IPS-NIHi7 (cell line): ENCODE measurements at regions not wholly inside any gene's neighbourhood (a gene's known extent, or its start where the extent isn't known, plus 50 kb on each side); places are given as distances from the start of the nearest gene placed in this dataset.
"Not testable (repeated sequence)": the region's sequence is repeated elsewhere in the genome, so short reads cannot be mapped to it uniquely, and the experiment has no call there.

Experiments used
- DNase-seq: peaks from one replicate; pipeline ENCODE4 v3.0.0; 2012; ENCODE audit warnings: mixed read lengths; ENCODE audit errors: extremely low spot score

DNA sequence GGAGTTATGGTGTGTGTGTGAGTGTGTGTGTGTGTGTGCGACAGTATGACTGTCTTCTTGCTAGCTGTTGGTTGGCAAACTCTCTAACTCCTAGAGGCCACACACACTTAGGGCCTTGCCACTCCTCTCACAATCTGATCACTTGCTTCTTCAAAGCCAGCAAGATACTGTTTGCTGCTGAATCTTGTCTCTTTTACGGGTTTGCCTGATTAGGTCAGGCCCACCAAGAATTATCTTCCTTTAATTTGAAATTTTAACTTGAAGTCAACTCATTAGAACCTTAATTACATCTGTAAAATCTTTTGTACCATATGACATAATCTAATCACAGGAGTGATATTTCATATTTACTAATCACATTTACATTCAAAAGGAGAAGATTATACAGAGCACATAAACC lies 359.2 kb upstream of the SGCG start:
- no peak for DNase-seq

DNA sequence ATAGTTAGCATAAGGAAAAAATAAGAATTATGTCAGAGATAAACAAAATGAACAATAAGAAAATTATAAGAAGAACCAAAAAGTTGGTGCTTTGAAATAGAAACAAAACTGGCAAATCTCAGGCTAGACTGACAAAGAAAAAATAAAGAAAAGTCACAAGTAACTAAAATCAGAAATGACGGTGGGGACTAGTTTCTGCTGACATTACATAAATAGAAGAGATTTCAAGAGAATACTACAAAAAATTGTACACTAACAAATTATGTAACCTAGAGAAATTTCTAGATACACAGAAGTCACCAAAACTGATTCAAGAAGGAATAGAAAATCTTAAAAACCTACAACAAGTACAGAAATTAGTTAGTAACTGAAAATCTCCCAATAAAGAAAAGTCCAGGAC lies 355.6 kb upstream of the SGCG start:
- DNase-seq, result no peak

DNA sequence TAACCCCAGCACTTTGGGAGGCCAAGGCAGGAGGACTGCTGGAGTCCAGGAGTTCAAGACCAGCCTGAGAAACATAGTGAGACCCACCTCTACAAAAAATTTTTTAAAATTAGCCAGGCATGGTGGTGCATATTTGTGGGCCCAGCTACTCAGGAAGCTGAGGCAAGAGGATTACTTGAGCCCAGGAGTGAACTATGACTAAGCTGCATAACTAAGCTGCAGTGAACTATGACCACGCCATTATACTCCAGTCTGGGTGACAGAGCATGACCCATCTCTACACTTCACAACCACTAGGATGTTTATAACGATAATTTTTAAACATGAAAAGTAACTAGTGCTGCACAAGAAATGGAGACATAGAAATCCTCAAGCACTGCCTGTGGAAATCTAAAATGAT lies 352.7 kb upstream of the SGCG start:
- DNase-seq, result no peak

DNA sequence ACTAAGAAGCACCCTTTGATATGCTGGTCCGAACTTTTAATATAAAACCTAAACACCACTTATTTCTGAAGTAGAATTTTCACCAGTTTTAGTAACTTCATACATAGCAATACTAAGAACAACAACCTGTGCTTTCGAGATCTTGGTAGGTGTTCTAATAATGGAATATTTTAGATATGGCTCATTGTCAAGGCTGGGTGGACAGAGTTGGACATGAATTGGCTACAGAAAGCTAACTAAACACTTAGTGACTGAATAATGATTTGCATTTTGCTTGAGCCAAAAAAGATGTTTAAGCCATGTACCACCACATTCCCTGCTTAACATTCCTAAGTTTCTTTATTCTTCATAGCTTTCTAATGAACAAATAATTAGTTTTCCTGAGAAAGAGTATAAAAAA lies 344.3 kb upstream of the SGCG start:
- no peak for DNase-seq

DNA sequence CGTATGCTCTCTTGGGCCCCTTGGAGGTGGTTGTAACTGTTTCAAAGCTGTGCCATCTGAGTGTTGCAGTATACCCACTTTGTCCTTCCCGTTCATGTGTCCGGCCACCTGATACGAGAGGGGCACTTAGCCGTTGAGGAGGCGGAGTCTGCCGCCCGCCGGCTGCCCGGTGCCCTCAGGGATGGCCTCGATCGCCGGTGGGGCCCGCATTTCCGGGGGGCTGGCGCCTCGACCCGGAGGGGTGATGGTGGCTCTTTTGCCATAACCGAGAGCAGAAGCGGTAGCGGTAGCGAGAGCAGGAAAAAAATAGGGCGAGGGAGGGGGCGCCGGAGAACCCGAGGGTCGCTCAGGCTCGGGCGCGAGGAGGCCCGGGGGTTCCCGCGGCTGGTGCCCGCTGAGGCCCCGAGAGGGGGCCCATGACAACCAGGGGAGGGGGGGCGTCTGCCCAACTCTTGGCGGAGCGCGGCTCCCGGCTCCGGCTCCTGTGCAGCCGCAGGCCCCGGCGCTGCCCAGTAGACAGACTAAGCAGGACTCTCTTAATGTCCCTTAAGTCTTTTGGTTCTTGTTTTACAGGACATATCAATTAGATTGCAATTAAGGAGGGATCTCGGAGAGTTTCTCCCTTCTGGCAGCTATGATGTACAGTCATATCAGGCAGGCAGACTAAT lies 342.7 kb upstream of the SGCG start:
- no peak for DNase-seq

DNA sequence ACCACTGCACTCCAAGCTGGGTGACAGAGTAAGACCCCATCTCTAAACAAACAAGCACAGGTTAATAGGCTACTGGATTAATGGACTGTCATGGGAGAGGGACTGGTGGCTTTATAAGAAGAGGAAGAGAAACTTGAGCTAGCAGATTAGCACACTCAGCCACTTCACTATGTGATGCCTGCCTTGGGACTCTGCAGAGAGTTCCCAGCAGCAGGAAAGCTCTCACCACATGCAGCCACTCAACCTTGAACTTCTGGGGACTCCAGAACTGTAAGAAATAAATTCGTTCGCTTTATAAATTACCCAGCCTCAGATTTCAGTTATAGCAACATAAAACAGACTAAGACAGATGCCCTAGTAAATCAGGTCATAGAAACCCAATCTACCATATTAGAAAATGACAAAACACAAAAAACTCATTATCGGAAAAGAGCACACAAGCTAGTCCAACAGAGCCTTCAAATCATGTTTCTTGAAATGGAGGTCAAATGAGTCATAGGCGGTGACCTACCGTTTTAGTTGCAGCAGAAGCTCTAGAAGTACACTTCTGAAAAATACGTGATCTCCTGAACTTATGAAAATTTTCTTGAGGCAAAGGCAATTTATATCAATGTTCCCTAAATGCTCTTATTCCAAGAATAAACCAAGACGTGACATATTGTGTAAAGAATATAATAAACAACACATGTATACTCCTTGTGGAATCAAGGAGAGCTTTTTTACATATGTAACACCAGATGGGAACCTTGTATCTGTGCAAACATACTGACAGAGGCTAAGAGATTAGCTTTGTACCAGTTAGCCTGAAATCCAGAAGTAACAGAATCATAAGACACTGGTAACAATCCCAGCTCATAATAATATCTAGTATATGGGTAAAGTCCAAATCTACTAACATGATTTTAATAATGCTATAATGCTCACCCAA lies 340.9 kb upstream of the SGCG start:
- DNase-seq, result no peak

DNA sequence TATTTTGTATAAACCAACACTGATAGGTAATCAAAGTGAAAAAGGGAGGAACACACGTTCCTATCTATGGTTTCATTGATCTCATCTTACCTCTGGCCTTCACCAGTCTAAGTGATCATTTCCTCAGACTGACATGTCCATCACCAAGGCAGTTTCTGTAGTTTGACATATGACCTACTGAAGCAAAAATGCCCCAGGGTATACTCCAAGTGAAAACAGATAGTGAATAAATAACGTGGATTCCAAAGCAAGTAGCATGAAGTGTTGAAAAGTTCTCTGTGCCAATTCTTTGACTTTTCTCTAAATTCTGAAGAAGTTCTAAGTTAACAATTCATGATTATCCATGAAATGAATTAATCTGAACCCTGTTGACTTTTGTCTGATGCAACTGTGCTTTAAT lies 334.2 kb upstream of the SGCG start:
- DNase-seq, result no peak

DNA sequence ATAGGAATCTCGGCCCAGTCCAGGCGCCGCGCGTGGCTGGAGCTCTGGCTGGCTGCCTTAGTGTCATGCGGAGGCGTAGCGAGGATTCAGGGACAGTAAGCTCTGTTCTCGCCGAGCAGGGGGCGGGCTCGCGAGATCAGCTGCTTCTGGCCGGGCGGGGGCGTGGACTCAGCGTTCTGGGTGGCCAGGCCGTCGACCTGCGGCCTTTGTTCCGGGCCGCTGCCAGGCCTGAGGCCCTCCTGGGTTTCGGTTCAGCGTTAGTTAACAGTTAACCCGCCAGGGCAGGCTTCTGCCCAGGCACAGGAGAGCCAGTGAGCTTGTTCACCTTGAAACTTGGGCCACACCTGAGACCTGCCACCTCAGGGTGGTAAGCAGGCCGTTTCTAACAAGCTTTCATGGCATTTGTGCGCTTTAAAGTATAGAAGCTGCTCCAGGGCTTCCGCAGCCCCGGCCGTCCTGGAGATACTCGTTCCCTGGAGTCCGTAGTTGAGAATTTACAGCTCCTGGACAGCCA lies 332.2 kb upstream of the SGCG start:
- DNase-seq, result peak; percentile 79

DNA sequence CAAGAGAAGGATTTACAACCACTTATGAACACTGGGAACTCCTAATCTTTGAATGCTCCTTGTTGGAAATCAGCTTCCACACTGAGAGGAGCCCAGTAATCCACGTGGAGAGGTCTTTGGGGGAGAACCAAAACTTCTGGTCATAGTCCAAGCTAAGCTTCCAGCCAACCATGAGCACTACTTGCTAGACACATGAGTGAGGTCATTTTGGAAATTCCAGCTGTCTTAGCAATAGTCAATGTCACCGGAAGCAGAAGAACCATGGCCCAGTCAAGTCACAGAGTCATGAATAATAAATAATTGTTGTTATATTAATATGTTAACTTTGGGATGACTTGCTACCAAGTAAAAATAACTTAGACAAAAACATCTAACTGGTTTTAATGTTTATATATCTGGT lies 324.9 kb upstream of the SGCG start:
- no peak for DNase-seq

DNA sequence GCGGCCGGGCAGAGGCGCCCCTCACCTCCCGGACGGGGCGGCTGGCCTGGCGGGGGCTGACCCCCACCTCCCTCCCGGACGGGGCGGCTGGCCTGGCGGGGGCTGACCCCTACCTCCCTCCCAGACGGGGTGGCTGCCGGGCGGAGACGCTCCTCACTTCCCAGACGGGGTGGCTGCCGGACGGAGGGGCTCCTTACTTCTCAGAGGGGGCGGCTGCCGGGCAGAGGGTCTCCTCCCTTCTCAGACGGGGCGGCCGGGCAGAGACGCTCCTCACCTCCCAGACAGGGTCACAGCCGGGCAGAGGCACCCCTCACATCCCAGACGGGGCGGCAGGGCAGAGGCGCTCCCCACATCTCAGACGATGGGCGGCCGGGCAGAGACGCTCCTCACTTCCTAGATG lies 321.8 kb upstream of the SGCG start:
- DNase-seq, result not testable (repeated sequence)

DNA sequence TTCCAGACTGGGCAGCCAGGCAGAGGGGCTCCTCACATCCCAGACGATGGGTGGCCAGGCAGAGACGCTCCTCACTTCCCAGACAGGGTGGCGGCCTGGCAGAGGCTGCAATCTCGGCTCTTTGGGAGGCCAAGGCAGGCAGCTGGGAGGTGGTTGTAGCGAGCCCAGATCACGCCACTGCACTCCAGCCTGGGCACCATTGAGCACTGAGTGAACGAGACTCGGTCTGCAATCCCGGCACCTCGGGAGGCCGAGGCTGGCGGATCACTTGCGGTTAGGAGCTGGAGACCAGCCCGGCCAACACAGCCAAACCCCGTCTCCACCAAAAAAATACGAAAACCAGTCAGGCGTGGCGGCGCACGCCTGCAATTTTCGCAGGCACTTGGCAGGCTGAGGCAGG lies 321.4 kb upstream of the SGCG start:
- DNase-seq, result not testable (repeated sequence)

DNA sequence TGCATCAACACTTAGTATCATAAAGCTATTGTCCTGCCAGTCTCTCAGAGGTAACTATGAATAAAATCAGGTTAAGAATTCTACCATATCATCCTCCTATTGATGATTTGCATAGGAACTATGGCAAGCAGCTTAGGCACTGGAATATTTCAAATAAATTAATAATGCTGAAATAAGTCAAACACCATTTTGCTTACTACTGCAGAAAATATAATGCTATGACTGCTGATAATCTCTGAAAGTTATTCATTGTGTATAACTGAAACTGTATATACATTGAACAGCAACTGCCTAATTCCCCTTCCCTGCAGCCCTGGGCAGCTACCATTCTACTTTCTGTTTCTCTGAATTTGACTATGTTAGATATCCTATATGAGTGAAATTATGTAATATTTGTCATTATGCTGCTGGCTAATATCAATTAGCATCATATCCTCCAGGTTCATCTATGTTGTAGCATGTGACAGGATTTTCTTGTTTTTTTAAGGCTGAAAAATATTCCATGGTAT lies 318.8 kb upstream of the SGCG start:
- no peak for DNase-seq

DNA sequence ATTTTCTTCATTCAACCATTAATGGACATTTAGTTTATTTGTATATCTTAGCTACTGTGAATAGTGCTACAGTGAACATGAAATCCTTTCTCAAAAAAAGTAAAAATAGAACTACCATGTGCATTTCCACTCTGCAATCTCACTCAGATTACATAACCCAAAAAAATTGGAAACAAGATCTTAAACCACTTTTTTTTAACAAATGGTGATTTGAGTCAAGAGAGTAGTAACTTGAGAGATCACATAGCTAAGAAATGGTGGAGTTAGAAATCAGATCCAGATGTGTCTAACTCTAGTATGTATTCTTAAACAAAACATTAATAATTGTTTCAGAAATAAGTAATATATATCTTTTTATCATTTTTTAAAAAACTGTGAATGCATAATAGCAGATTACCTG lies 318.3 kb upstream of the SGCG start:
- no peak for DNase-seq

DNA sequence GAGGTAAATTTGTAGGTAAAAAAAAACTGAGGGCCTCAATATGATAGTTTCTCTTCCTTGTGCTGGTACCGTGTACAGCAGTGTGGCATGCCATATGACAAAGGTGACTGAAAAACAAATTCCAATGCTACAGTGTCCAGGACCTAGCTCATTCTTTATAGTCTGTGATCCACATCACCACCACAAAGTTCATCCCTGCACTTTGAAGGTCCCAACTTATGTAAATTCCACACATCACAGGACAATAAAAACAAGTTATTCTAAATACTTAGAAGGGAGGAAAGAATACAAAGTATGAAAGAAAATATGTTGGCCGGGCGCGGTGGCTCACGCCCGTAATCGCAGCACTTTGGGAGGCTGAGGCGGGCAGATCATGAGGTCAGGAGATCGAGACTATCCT lies 314.6 kb upstream of the SGCG start:
- no peak for DNase-seq

DNA sequence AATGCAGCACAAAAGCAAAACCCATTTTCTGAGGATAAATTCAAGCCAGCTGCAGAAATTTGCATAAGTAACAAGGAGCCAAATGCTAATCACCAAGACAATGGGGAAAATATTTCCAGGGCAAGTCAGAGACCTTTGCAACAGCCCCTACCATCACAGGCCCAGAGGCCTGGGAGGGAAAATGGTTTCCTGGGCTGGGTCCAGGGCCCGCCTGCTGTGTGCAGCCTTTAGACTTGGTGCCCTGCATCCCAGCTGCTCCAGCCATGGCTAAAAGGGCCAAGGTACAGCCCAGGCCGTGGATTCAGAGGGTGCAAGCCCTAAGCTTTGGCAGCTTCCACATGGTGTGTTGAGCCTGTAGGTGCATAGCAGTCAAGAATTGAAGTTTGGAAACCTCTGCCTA lies 309.5 kb upstream of the SGCG start:
- DNase-seq, result no peak

DNA sequence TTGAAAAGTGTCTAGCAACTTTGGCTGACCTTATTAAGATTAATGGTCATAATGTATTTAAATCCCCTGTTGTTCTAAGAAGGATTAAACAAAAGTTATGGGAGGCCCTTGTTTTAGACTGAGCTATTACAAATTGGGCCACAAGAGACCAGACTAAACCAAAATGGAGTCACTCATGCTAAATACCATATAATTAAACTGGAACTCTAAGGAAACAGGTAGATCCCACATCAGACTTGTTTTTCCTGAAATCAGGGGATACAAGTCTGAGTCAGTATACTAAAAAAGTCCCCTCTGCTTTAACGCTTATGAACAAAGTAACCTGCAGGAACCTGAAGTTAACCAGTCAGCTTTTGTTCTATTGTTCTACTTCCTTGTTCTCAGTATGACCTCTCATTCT lies 305.9 kb upstream of the SGCG start:
- DNase-seq, result no peak

DNA sequence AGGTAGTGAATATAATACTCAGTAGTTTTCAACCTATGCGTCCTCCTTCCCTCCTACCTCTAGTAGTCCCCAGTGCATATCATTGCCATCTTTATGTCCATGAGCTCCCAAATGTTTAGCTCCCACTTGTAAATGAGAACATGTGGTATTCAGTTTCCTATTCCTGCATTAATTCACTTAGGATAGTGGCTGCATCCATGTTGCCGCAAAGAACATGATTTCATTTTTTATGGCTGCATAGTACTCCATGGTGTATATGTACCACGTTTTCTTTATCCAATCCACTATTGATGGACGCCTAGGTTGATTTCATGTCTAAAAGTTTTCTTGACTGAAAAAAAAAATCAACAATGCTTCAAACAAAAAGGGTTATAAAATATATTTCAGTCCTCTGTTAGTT lies 303.4 kb upstream of the SGCG start:
- DNase-seq, result no peak

DNA sequence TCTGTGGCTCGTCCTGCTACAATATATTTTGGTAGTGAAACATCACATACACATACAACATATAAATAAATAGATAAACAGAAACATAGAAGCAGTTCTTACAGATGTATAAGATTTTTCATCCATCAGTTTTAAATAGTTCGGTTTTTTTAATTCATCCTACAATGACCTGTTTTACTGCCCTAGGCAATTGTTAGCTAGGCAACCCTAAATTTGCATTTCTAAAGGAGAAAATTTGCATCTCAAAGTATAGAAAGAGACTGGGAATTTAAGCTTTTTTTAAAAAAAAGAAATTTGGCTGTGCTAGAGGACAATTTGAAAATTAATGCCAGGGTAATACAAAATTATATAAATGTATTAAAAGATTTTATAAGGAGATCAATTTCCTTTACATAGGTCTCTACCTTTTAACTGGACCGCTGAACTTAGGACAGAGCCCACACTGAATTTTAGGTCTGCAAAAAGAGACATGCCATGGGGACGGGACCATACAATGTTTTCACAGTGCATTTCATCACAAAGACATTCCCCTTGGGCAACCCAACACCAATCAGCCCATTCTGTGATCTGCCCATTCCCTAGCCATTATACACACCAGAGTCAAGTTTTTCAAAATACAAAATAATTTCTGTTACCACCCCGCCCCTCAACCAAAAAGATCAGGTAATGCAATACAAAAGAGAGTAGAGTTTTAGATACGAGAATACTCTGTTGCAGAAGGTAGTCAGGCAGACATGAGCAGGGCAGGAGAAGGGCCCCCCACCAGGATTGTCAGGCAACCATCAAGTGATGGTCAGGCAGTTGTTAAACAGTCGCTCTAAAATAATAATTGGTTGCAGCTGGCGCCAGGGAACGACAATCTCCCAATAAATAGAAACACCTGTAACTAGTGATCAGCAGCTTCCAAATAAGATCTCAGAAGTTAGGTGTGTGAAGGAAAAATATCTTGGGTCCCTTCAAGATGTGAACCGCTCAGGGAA lies 299.7 kb upstream of the SGCG start:
- DNase-seq, result peak; percentile 16

DNA sequence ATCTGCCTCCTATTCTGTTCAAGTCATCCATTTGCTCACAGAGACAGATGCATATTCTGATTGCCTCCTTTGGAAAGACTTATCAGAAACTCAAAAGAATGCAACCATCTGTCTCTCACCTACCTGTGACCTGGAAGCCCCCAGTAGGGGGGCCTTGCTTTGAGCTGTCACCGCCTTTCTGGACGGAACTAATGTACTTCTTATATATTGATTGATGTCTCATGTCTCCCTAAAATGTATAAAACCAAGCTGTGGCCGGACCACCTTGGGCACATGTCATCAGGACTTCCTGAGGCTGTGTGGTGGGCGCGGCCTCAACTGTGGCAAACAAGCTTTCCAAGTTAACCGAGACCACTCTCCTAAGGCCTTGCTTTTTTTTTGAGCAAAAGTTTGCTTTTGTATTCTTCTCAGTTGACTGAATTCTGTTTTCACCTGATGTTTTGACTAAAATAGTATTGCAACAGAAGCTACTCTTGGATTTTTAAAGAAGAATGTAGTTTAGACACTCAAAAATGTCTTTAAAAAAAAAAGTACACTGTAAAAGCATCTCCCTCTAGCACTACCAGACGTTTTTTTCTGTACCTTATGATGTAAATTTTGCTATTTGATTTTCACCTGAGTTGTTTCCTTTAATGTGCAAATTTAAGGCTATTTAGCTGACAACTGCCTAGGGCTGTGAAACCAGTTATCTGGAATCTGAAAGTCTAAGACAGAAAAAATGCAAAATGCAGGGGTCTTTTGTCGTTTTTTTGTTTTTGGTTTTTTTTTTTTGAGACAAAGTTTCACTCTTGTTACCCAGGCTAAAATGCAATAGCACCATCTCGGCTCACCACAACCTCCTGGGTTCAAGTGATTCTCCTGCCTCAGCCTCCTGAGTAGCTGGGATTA lies 298.8 kb upstream of the SGCG start:
- not testable (repeated sequence) for DNase-seq

DNA sequence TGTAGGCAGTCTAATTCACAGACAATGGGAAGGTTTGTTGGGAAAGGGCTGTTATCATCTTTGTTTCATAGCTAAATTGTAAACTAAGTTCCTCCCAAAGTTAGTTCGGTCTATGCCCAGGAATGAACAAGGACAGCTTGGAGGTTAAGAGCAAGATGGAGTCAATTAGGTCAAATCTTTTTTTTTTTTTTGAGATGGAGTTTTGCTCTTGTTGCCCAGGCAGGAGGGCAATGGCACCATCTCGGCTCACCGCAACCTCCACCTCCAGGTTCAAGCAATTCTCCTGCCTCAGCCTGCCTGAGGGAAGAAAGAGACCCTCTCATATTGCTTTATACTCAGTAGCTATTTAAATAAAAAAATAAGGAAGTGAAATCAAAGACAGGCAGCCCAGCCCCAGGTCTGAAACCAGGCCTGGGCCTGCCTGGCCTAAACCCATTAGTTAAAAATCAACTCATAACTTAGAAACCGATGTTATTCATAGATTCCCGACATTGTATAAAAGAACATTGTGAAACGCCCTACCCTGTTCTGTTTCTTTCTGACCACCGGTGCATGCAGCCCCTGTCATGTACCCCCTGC lies 297.4 kb upstream of the SGCG start:
- no peak for DNase-seq
